GM04503 (cell line): ENCODE measurements at regions not wholly inside any gene's neighbourhood (a gene's known extent, or its start where the extent isn't known, plus 50 kb on each side); places are given as distances from the start of the nearest gene placed in this dataset.
"Not testable (repeated sequence)": the region's sequence is repeated elsewhere in the genome, so short reads cannot be mapped to it uniquely, and the experiment has no call there.

Experiments used
- DNase-seq: peaks from one replicate; pipeline ENCODE4 v3.0.0-alpha.2; 2012; ENCODE audit warnings: low read depth

DNA sequence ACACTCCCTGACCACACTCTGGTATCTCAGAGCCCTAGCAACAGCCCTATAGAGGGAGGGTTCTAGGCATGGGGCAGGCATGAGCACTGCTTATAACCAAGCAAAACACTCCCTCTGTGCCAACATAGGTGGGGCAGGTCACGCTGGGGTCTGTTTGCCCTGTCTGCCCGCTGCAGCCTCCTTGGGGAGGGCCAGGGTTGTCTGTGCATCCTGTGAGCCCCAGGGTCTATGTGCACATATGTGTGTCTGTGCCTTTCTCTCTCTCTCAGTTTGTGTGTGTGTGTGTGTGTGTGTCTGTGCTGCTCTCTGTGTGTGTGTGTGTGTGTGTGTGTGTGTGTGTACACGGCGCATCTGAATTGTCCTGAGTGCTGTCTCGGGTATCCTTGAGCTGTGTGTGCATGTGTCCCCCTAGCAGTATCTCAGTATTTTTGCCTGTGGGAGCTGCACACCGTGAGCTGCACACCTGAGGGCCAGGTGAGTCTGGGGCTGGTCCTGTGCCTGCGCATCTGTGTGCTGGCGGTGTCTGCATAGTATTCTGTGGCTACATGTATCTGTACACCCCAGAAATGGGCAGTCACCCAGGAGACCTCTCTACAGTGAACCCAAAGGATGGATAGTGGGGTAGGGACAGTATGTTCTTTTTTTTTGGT lies 121.5 kb downstream of the LAT start:
- DNase-seq = not testable (repeated sequence)

DNA sequence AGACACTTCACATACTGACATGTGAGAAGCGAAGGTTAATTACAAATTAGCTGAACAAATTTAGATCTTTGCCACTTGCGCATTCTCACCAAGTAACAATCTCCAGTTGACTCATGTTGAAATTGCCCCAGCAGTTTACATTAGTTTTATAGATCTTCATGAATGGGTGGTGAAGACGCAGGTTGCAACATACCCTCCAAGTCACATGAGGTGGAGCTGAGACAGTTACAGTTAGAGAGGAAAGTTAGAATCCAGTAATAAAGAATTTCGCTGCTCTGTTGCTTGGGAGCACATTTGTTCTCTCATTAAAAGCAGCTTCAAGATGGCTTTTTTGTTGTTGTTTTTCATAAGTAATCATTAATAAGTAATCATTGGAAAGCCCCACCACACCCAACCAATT lies 119.7 kb downstream of the LAT start:
- DNase-seq = not testable (repeated sequence)

DNA sequence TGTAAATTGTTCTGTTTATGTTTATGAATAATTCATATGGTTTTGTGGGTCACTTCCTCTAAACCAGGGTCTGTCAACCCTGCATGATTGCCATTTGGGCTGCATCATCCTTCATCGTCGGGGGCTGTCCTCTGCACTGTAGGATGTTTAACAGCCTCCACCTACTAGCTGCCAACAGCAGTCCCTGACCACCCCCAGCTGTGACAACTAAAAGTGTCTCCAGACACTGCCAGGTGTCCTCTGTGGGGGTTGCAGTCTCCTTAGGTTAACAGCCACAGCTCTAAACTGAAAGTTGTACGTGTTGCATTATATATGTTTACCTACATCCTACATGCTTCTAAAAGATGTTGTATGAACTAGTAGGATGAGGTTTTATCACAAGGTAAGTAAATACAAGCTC lies 113.1 kb downstream of the LAT start:
- not testable (repeated sequence) for DNase-seq

DNA sequence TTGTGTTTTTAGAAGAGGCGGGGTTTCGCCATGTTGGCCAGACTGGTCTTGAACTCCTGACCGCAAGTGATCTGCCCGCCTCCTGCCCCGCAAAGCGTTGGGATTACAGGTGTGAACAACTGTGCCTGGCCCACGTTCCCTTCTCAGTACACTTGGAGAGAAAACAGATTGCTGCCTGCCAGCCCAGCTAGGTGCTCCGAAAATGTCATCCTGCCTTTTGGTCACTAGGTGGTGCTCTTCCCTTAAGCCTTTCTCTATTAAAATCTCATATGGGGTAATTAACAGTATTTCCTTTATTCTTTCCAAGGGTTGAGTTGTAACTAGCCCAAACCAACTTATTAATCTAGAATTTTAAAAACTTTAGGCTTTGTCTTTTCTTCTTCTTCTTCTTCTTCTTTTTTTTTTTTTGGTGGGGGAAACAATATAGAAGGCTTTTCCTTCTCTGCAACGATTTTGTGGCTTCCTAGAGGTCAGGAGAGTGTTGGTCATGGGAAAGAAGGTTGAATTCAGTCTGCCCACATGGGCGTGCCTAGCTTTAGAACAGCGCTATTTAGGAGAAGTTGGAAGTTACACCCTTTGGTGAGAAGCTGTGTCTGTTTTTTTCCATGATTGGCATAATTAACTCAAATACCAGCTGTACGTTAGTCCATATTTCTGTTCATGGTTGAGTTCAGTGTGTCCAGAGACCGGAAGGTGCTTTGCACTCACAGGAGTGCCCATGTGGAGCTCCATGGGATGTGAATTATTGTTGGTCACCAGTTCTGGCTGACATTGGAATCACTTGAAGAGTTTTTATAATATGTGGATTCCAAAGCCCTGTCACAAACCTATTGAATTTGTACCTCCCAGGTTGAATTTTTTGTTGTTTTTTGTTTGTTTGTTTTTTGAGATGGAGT lies 110.1 kb downstream of the LAT start:
- not testable (repeated sequence) for DNase-seq

DNA sequence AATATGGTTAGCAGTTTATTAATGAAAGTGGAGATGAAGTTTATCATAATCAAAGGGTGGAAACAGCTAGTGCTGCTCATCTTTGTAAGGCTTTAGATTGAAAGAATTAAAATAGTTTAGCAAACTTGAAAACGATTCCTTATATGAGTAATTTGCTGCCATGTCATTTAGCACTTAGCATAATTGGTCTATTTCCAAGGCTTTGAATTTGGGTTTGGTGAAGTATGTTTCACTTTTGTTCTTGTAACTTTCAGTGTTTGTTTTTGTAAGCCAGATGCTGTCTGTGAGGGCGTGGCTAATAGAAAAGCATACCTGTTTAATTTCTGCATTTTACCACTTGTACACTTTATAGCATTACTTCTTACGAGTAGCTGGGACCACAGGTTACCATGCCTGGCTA lies 109.5 kb downstream of the LAT start:
- not testable (repeated sequence) for DNase-seq

DNA sequence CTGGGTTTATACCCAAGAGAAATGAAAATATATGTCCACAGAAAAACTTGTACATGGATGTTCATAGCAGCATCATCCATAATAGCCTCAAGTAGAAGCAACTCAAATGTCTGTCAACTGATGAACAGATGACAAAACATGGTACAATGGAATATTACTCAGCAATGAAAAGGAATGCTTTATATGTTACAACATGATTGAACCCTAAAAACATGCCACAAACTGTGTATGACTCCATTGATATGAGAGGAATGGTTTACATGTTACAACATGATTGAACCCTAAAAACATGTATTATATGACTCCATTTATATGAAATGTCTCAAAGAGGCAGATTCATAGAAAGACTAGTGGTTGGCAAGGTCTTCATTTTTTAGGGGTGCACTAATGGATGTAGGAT lies 104.8 kb downstream of the LAT start:
- DNase-seq = not testable (repeated sequence)

DNA sequence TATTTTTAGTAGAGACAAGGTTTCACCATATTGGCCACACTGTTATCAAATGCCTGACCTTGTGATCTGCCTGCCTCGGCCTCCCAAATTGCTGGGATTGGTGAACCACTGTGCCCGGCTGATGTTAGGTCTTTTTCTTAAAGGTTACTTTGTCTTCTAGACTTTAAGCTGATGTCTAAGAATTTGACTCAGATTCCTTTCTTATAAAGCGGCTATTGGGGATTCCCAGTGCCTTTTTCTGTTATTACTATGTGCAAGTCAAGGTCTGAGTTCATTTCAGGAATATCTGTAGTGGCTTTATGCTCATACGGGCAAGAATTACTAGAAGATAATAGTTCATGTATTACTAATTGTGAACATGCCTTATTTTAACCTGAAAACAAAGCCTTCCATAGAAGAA lies 102.8 kb downstream of the LAT start:
- not testable (repeated sequence) for DNase-seq

DNA sequence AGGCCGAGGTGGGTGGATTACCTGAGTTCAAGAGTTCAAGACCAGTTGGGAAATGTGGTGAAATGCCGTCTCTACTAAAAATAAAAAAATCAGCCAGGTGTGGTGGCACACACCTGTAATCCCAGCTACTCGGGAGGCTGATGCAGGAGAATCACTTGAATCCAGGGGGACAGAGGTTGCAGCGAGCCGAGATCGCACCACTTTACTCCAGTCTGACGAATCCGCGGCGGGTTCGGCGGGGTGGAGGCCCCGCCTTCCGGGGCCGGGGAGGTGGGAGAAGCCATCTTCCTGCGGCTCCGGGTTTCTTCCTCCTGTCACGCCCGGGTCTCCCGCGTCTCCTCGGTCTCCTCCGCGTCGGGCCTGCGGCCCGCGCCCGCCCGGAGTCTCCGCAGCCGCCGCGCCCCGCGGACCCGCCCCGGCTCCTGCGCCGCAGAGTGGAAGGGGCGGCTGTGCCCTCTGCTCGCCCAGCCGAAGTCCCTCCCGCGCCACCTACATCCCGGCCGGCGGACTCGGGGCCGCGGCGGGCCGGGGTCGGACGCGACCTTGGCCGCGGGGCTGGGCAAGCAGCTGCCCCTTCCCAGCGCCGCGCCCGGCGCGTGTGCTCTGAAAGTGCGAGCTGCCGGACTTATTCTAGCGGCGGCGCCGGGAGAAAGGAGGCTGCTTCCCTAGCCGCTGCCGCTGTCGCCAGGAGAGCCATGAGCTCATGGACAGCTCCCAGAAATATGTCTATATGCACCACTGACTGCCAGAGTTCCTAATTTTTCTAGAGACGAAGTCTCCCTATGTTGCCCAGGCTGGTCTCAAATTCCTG lies 97.2 kb downstream of the LAT start:
- not testable (repeated sequence) for DNase-seq

DNA sequence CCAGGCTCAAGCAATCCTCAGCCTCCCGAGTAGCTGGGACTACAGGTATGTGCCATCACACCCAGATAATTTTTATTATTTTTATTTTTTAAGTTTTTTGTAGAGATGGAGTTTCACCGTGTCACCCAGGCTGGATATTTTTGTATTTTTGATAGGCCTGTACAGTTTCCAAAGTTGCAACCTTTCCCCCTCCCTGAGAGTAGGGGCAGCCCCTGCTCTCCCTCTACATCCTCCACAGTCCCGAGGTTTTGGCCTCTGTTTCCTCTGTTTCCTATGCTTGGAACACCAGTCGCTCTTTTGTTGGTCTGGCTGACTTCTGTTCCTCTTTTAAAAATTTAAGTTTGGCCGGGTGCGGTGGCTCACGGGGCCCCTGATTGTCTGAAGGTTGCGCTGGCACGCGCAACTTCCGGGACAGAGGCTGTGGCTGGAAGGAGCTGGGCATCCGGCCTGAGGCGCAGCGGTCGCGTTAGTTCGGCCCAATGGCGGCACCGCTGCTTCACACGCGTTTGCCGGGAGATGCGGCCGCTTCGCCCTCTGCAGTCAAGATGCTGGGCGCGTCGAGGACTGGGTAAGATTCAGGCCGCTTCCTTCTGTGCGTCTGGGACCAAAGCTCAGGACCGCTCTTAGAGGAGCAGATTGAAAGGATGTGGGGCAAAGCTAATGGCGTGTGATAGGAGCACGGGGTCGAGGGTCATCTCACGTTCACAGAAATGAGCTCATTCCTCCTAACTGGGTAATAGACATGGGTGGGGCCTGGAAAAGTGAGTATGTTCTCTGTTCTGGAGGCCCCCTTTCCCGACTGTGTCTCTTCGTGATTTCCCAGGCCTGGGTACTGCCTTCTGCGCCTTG lies 89.9 kb downstream of the LAT start:
- not testable (repeated sequence) for DNase-seq

DNA sequence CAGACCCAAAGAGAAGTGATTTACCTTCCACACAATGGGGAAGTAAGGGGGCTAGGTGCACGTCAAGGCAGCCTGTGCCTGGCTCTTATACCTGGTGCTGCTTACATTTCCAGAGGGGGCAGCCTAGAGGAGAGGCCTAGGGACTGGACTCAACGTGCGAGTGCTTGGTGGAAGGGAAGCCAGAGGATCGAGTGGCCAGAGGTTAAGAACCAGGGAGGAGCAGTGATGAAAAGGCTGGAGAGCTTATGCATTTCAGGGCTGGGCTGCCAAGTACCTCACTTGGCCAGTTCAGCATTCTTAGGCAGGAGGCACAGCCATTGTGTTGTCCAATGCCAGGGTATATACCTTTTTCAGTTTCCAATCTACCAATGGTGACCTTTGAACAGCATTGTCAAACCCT lies 77.4 kb downstream of the LAT start:
- DNase-seq = not testable (repeated sequence)

DNA sequence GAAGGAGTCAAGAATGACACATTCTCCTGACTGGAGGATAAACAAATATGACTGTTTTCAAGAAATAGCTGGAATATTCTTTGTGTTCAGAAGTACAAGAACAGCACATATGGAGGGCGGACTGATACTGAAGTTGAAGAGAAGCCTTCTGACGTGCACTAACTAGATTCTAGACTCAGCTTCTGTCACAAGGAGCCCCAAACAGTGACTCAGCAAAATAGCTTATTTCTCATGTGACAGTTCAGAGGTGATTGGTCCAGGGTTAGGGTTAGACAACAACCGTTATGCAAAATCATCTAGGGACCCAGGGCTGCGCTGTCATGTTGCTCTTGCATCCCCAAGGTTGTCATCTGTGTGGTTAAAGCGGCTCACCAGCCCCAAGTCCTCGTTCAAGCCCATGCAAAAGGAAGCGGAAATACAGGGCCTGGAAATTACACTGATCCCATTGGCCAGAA lies 76.6 kb downstream of the LAT start:
- not testable (repeated sequence) for DNase-seq

DNA sequence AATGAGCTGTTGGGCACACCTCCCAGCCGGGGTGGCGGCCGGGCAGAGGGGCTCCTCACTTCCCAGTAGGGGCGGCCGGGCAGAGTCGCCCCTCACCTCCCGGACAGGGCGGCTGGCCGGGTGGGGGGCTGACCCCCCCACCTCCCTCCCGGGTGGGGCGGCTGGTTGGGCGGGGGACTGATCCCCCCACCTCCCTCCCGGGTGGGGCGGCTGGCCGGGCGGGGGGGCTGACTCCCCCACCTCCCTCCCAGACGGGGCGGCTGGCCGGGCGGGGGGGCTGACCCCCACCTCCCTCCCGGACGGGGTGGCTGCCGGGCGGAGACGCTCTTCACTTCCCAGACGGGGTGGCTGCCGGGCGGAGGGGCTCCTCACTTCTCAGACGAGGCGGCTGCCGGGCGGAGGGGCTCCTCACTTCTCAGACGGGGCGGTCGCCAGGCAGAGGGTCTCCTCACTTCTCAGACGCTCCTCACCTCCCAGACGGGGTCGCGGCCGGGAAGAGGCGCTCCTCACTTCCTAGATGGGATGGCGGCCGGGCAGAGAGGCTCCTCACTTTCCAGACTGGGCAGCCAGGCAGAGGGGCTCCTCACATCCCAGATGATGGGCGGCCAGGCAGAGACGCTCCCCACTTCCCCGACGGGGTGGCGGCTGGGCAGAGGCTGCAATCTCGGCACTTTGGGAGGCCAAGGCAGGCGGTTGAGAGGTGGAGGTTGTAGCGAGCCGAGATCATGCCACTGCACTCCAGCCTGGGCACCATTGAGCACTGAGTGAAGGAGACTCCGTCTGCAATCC lies 75.4 kb downstream of the LAT start:
- not testable (repeated sequence) for DNase-seq

DNA sequence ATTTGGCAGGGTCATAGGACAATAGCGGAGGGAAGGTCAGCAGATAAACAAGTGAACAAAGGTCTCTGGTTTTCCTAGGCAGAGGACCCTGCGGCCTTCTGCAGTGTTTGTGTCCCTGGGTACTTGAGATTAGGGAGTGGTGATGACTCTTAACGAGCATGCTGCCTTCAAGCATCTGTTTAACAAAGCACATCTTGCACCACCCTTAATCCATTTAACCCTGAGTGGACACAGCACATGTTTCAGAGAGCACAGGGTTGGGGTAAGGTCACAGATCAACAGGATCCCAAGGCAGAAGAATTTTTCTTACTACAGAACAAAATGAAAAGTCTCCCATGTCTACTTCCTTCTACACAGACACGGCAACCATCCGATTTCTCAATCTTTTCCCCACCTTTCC lies 74.7 kb downstream of the LAT start:
- not testable (repeated sequence) for DNase-seq
